Renal cortical epithelial cell (primary cell): ENCODE measurements at regions not wholly inside any gene's neighbourhood (a gene's known extent, or its start where the extent isn't known, plus 50 kb on each side); places are given as distances from the start of the nearest gene placed in this dataset.
"Not testable (repeated sequence)": the region's sequence is repeated elsewhere in the genome, so short reads cannot be mapped to it uniquely, and the experiment has no call there.

Experiments used
- DNase-seq: peaks from one replicate; pipeline ENCODE4 v3.0.0-alpha.2; 2011; ENCODE audit warnings: low read depth

- peak; percentile 71 for DNase-seq
Measured at GRCh38 chrX:9379697-9380551, 84.9 kb upstream of the TBL1X start.

- DNase-seq, result no peak
Measured at GRCh38 chrX:9383655-9384054, 81.2 kb upstream of the TBL1X start.

- DNase-seq, result no peak
Measured at GRCh38 chrX:9388450-9388849, 76.4 kb upstream of the TBL1X start.

GRCh38 chrX:9390121-9390520 is 74.7 kb upstream of the TBL1X start:
- DNase-seq, result no peak

GRCh38 chrX:9390693-9391368 is 74.0 kb upstream of the TBL1X start:
- no peak for DNase-seq

GRCh38 chrX:9392445-9392844 is 72.4 kb upstream of the TBL1X start:
- DNase-seq, result no peak

- no peak for DNase-seq
Measured at GRCh38 chrX:9393571-9393970, 71.3 kb upstream of the TBL1X start.

GRCh38 chrX:9394212-9394611 is 70.6 kb upstream of the TBL1X start:
- DNase-seq, result no peak

GRCh38 chrX:9396930-9397329 is 67.9 kb upstream of the TBL1X start:
- peak; percentile 71 for DNase-seq

- no peak for DNase-seq
Measured at GRCh38 chrX:9401051-9401450, 63.8 kb upstream of the TBL1X start.

- no peak for DNase-seq
Measured at GRCh38 chrX:9403374-9403773, 61.5 kb upstream of the TBL1X start.

- DNase-seq, result not testable (repeated sequence)
Measured at GRCh38 chrX:9405635-9406034, 59.2 kb upstream of the TBL1X start.

GRCh38 chrX:9410889-9411288 is 54.0 kb upstream of the TBL1X start:
- DNase-seq, result not testable (repeated sequence)

- DNase-seq, result not testable (repeated sequence)
Measured at GRCh38 chrX:9411682-9412081, 53.2 kb upstream of the TBL1X start.

- no peak for DNase-seq
Measured at GRCh38 chrX:9414416-9414815, 50.4 kb upstream of the TBL1X start.
